ENCODE measurements at regions not wholly inside any gene's neighbourhood (a gene's known extent, or its start where the extent isn't known, plus 50 kb on each side); places are given as distances from the start of the nearest gene placed in this dataset.

- H2AFZ ChIP-seq: no peak overlapping the region
- H3K36me3 ChIP-seq (ENCODE audit: low read depth): no peaks in the 10 kb centered on the region
- no peak overlapping the region for H3K27ac ChIP-seq
- no peaks in the 10 kb centered on the region for H3K9me2 ChIP-seq (ENCODE audit: insufficient read depth)
- no peaks in the 10 kb centered on the region for H3K79me2 ChIP-seq (ENCODE audit: low read depth)
- H3K4me3 ChIP-seq: no peak overlapping the region
- no peaks in the 10 kb centered on the region for H3F3A ChIP-seq (ENCODE audit: insufficient read depth, low read depth)
- no peak for DNase-seq
- intact Hi-C loops (cut with micrococcal nuclease; ENCODE audit: unreplicated experiment): no loop called here
- no peaks in the 10 kb centered on the region for H3K9me3 ChIP-seq (ENCODE audit: insufficient read depth, low read depth)
- TF ChIP-seq EZH2 (IDR thresholded peaks at IDR 0.05; ENCODE audit: low read depth): no peak
- ChIA-PET CTCF (no interaction called here), POLR2A (ENCODE audit: unreplicated experiment) (no interaction called here)
- H4K20me1 ChIP-seq (ENCODE audit: insufficient read depth): no peaks in the 10 kb centered on the region
- H3K27me3 ChIP-seq (ENCODE audit: insufficient read depth, low read depth): peaks cover 100% of the 10 kb centered on the region
- H3K4me1 ChIP-seq (replicated peaks; ENCODE audit: insufficient read depth): no peaks in the 10 kb centered on the region
- BruUV-seq (replicated peaks): no TSS peak
- H3K4me2 ChIP-seq: no peak overlapping the region
Observed at GRCh38 chr11:134481135-134481534, 69.1 kb upstream of the B3GAT1 start.

- intact Hi-C loops (cut with micrococcal nuclease; ENCODE audit: unreplicated experiment): no loop called here
- TF ChIP-seq EZH2 (IDR thresholded peaks at IDR 0.05; ENCODE audit: low read depth) (no peak), CTCF (conservative IDR thresholded peaks at IDR 0.05) (no peak)
- DNase-seq: no peak
- ChIA-PET POLR2A (ENCODE audit: unreplicated experiment) (no interaction called here), CTCF (no interaction called here)
- Histone ChIP-seq H4K20me1 (ENCODE audit: insufficient read depth) (no peaks in the 10 kb centered on the region), H3K4me2 (no peak overlapping the region), H3K4me3 (no peak overlapping the region), H2AFZ (no peak overlapping the region), H3K4me1 (replicated peaks; ENCODE audit: insufficient read depth) (no peaks in the 10 kb centered on the region), H3K27me3 (ENCODE audit: insufficient read depth, low read depth) (peaks cover 100% of the 10 kb centered on the region), H3K9me3 (ENCODE audit: insufficient read depth, low read depth) (no peaks in the 10 kb centered on the region), H3K9me2 (ENCODE audit: insufficient read depth) (no peaks in the 10 kb centered on the region), H3K79me2 (ENCODE audit: low read depth) (no peaks in the 10 kb centered on the region), H3K36me3 (ENCODE audit: low read depth) (no peaks in the 10 kb centered on the region), H3K27ac (no peak overlapping the region), H3F3A (ENCODE audit: insufficient read depth, low read depth) (no peaks in the 10 kb centered on the region)
- no TSS peak for BruUV-seq (replicated peaks)
Observed at GRCh38 chr11:134480136-134480712, 68.2 kb upstream of the B3GAT1 start.

- ChIA-PET POLR2A (ENCODE audit: unreplicated experiment) (no interaction called here), CTCF (no interaction called here)
- no peaks in the 10 kb centered on the region for H3K4me1 ChIP-seq (replicated peaks; ENCODE audit: insufficient read depth)
- H3K4me3 ChIP-seq: no peak overlapping the region
- no peaks in the 10 kb centered on the region for H3K36me3 ChIP-seq (ENCODE audit: low read depth)
- H3F3A ChIP-seq (ENCODE audit: insufficient read depth, low read depth): no peaks in the 10 kb centered on the region
- intact Hi-C loops (cut with micrococcal nuclease; ENCODE audit: unreplicated experiment): no loop called here
- no peaks in the 10 kb centered on the region for H4K20me1 ChIP-seq (ENCODE audit: insufficient read depth)
- no TSS peak for BruUV-seq (replicated peaks)
- H3K79me2 ChIP-seq (ENCODE audit: low read depth): no peaks in the 10 kb centered on the region
- DNase-seq: no peak
- no peaks in the 10 kb centered on the region for H3K9me2 ChIP-seq (ENCODE audit: insufficient read depth)
- H3K27me3 ChIP-seq (ENCODE audit: insufficient read depth, low read depth): peaks cover 100% of the 10 kb centered on the region
- no peak overlapping the region for H3K4me2 ChIP-seq
- no peak overlapping the region for H2AFZ ChIP-seq
- no peaks in the 10 kb centered on the region for H3K9me3 ChIP-seq (ENCODE audit: insufficient read depth, low read depth)
- H3K27ac ChIP-seq: no peak overlapping the region
- TF ChIP-seq CTCF (conservative IDR thresholded peaks at IDR 0.05) (no peak), EZH2 (IDR thresholded peaks at IDR 0.05; ENCODE audit: low read depth) (no peak)
Observed at GRCh38 chr11:134479206-134480135, 67.4 kb upstream of the B3GAT1 start.
